Neuronal stem cell (in vitro differentiated cells): ENCODE measurements at regions not wholly inside any gene's neighbourhood (a gene's known extent, or its start where the extent isn't known, plus 50 kb on each side); places are given as distances from the start of the nearest gene placed in this dataset.

Experiments used
- DNase-seq: peaks from one replicate; pipeline ENCODE4 v3.0.0-alpha.2; 2013; ENCODE audit warnings: low spot score
- H2AFZ ChIP-seq: one replicate; pipeline ENCODE4 v1.6.1; 2013; ENCODE audit warnings: mild to moderate bottlenecking, low read length, inconsistent platforms
- H2AK5ac ChIP-seq: 2 replicates; pipeline ENCODE4 v1.6.1; 2013; ENCODE audit warnings: low read depth, mild to moderate bottlenecking, inconsistent platforms, low read length, moderate library complexity, mixed read lengths
- H2BK120ac ChIP-seq: 2 replicates; pipeline ENCODE4 v1.6.1; 2013; ENCODE audit warnings: low read depth, mild to moderate bottlenecking, inconsistent platforms, low read length, moderate library complexity, mixed read lengths
- H2BK12ac ChIP-seq: one replicate; pipeline ENCODE4 v1.6.1; 2013; ENCODE audit warnings: low read length, inconsistent platforms
- H2BK15ac ChIP-seq: 2 replicates; pipeline ENCODE4 v1.6.1; 2013; ENCODE audit warnings: mild to moderate bottlenecking, low read length, inconsistent platforms, mixed read lengths
- H2BK5ac ChIP-seq: one replicate; pipeline ENCODE4 v1.6.1; 2013; ENCODE audit warnings: inconsistent platforms, mild to moderate bottlenecking, low read length, moderate library complexity
- H3K14ac ChIP-seq: one replicate; pipeline ENCODE4 v1.6.1; 2013; ENCODE audit warnings: low read length, inconsistent platforms
- H3K18ac ChIP-seq: 2 replicates; pipeline ENCODE4 v1.6.1; 2013; ENCODE audit warnings: low read length, inconsistent platforms
- H3K23ac ChIP-seq: 2 replicates; pipeline ENCODE4 v1.6.1; 2013; ENCODE audit warnings: low read depth, mild to moderate bottlenecking, mixed read lengths, low read length, inconsistent platforms; ENCODE audit not compliant: poor library complexity
- H3K27ac ChIP-seq: replicated peaks from 3 replicates; pipeline ENCODE4 v1.5.1; 2013; ENCODE audit warnings: low read length, inconsistent platforms
- H3K27me3 ChIP-seq, 3 experiments: 2 replicates each; pipeline ENCODE4 v1.6.1; 2013; ENCODE audit warnings: low read length in 3 of 3, mild to moderate bottlenecking in 2 of 3, inconsistent platforms in 1 of 3, low read depth in 1 of 3, mixed read lengths in 1 of 3, moderate library complexity in 1 of 3; ENCODE audit not compliant: control insufficient read depth in 3 of 3, insufficient read depth in 3 of 3
- H3K36me3 ChIP-seq, 2 donors: replicated peaks in 1 of 2; 2 replicates each; pipeline ENCODE4 v1.6.1; 2013; ENCODE audit warnings: low read length in 2 of 2; ENCODE audit not compliant: control insufficient read depth in 2 of 2, insufficient read depth in 2 of 2
- H3K4ac ChIP-seq: 2 replicates; pipeline ENCODE4 v1.6.1; 2013; ENCODE audit warnings: inconsistent platforms, mild to moderate bottlenecking, low read length, moderate library complexity
- H3K4me1 ChIP-seq, 2 donors: 1 replicate in 1 of 2; 2 replicates in 1 of 2; pipeline ENCODE4 v1.6.1; 2013; ENCODE audit warnings: low read length in 2 of 2, low read depth in 1 of 2; ENCODE audit not compliant: control insufficient read depth in 2 of 2, insufficient read depth in 1 of 2
- H3K4me2 ChIP-seq: one replicate; pipeline ENCODE4 v1.6.1; 2013; ENCODE audit warnings: mild to moderate bottlenecking, low read length, inconsistent platforms; ENCODE audit not compliant: insufficient read depth, poor library complexity, severe bottlenecking
- H3K4me3 ChIP-seq, 2 donors: 2 replicates each; pipeline ENCODE4 v1.5.1; 2013; ENCODE audit warnings: low read length in 2 of 2, mild to moderate bottlenecking in 2 of 2, inconsistent platforms in 1 of 2, moderate library complexity in 1 of 2
- H3K79me1 ChIP-seq: one replicate; pipeline ENCODE4 v1.6.1; 2013; ENCODE audit warnings: low read depth, mild to moderate bottlenecking, inconsistent platforms, low read length, moderate library complexity
- H3K9ac ChIP-seq: one replicate; pipeline ENCODE4 v1.6.1; 2013; ENCODE audit warnings: mild to moderate bottlenecking, low read depth, low read length, inconsistent platforms; ENCODE audit not compliant: poor library complexity
- H3K9me3 ChIP-seq, 2 donors: replicated peaks in 1 of 2; 2 replicates each; pipeline versions ENCODE3 to v1.6.1; 2013; ENCODE audit warnings: low read length in 2 of 2, mild to moderate bottlenecking in 2 of 2, inconsistent platforms in 1 of 2, low read depth in 1 of 2, mixed read lengths in 1 of 2, moderate library complexity in 1 of 2; ENCODE audit not compliant: control insufficient read depth in 2 of 2, insufficient read depth in 1 of 2
- H4K8ac ChIP-seq: one replicate; pipeline ENCODE4 v1.6.1; 2013; ENCODE audit warnings: low read depth, mild to moderate bottlenecking, inconsistent platforms, low read length, moderate library complexity
- H4K91ac ChIP-seq: one replicate; pipeline ENCODE4 v1.6.1; 2013; ENCODE audit warnings: low read length, low read depth, mild to moderate bottlenecking, inconsistent platforms; ENCODE audit not compliant: poor library complexity
- WGBS, 2 donors: extraction: QIAGEN DNeasy Blood & Tissue Kit; methylation state at CpG; one replicate each; pipeline ENCODE4 v1.1.7; 2013; ENCODE audit warnings: missing lambda C conversion rate in 2 of 2, mixed read lengths in 1 of 2; ENCODE audit not compliant: insufficient read length in 2 of 2, insufficient replicate concordance in 1 of 2; ENCODE audit errors: extremely low coverage in 2 of 2; 5-methylcytosine and 5-hydroxymethylcytosine counted together

DNA sequence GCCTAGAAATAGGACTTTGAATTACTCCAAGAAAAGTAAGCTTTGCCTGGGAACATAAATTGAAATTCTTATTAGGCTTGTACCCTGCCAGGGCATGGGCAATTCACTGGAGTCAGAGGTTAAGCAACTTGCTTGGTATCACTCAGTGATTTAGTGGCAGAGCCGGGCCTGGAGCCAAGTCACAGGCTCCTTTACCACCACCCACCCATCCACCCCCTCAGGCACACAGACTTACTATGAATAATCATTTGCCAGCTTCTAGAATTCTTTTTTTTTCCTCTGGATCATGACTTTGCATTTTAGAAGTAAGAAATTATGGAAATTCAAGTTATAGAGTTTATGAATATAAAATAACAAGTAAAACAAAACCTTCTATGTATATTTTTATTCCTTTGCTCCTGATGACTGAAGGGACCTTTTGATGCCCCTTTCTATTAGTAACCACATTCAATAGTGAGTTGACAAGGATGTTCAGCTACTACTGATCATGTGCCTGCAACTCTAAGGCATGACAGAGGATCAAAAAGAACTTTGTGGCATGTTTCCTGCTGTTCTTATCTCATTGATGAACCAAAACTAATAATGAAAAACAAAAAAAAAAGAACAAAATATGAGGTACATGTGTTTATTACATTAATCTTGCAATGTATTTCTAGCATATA is 614.7 kb downstream of the TLR4 start:
- no peak overlapping the region for H2AFZ ChIP-seq
- H3K9ac ChIP-seq: no peak overlapping the region
- no peak overlapping the region for H2AK5ac ChIP-seq
- H3K9me3 ChIP-seq: no peaks in the 10 kb centered on the region
- H3K23ac ChIP-seq: no peak overlapping the region
- no peak overlapping the region for H4K8ac ChIP-seq
- H2BK120ac ChIP-seq: no peak overlapping the region
- no peak overlapping the region for H4K91ac ChIP-seq
- H3K79me1 ChIP-seq: no peaks in the 10 kb centered on the region
- H3K4me1 ChIP-seq: no peaks in the 10 kb centered on the region
- no peaks in the 10 kb centered on the region for H3K36me3 ChIP-seq
- H3K4me2 ChIP-seq: no peak overlapping the region
- no peak overlapping the region for H3K4ac ChIP-seq
- no CpG with 5 or more reads among the region's 1 CpG for WGBS, 2 donors
- no peak overlapping the region for H3K4me3 ChIP-seq
- no peak overlapping the region for H2BK12ac ChIP-seq
- H3K18ac ChIP-seq: no peak overlapping the region
- H3K27ac ChIP-seq: no peak overlapping the region
- no peak for DNase-seq
- no peaks in the 10 kb centered on the region for H3K27me3 ChIP-seq
- H2BK5ac ChIP-seq: no peak overlapping the region
- no peak overlapping the region for H2BK15ac ChIP-seq
- H3K14ac ChIP-seq: no peak overlapping the region

- H4K8ac ChIP-seq: no peak overlapping the region
- DNase-seq: no peak
- no peaks in the 10 kb centered on the region for H3K9me3 ChIP-seq
- H3K4ac ChIP-seq: no peak overlapping the region
- H3K36me3 ChIP-seq: no peaks in the 10 kb centered on the region
- H3K18ac ChIP-seq: no peak overlapping the region
- no peak overlapping the region for H3K14ac ChIP-seq
- no peak overlapping the region for H3K9ac ChIP-seq
- WGBS, 2 donors: no CpG with 5 or more reads among the region's 1 CpG
- no peak overlapping the region for H2AK5ac ChIP-seq
- no peak overlapping the region for H2BK15ac ChIP-seq
- no peak overlapping the region for H2AFZ ChIP-seq
- H3K27ac ChIP-seq: no peak overlapping the region
- no peak overlapping the region for H4K91ac ChIP-seq
- H2BK12ac ChIP-seq: no peak overlapping the region
- H3K4me1 ChIP-seq: no peaks in the 10 kb centered on the region
- no peak overlapping the region for H3K4me2 ChIP-seq
- no peaks in the 10 kb centered on the region for H3K79me1 ChIP-seq
- H3K4me3 ChIP-seq: no peak overlapping the region
- H3K23ac ChIP-seq: no peak overlapping the region
- H2BK120ac ChIP-seq: no peak overlapping the region
- no peaks in the 10 kb centered on the region for H3K27me3 ChIP-seq
- no peak overlapping the region for H2BK5ac ChIP-seq
These were observed 617.6 kb downstream of the TLR4 start for GRCh38 chr9:118321788-118322187.

DNA sequence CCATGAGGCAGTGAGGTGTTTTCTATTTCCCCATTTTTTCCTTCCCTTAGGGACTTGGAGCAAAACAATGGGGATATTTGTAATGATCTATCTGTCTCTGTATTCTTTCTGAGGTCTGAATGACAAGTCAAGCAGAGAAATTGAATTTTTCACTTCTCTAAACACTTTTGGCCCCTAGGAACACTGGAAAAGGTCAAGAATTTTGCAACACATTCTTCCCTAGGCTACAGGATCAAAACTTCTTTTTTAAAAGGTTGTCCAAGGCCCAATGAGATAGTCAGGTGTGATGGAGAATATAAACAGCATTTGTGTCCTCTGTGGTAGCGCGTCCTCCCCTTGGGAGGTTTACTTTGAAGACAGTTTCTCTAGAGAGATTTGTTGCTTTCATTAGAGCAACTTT is 620.5 kb downstream of the TLR4 start:
- Histone ChIP-seq H3K27me3 (no peaks in the 10 kb centered on the region), H2BK15ac (no peak overlapping the region), H2AFZ (no peak overlapping the region), H4K8ac (no peak overlapping the region), H2BK120ac (no peak overlapping the region), H3K9me3 (no peaks in the 10 kb centered on the region), H3K4ac (no peak overlapping the region), H2AK5ac (no peak overlapping the region), H3K23ac (no peak overlapping the region), H3K4me1 (no peaks in the 10 kb centered on the region), H4K91ac (no peak overlapping the region), H3K9ac (no peak overlapping the region), H2BK5ac (no peak overlapping the region), H3K27ac (no peak overlapping the region), H3K18ac (no peak overlapping the region), H3K14ac (no peak overlapping the region), H3K79me1 (no peaks in the 10 kb centered on the region), H3K36me3 (no peaks in the 10 kb centered on the region), H3K4me3 (no peak overlapping the region), H3K4me2 (no peak overlapping the region), H2BK12ac (no peak overlapping the region)
- DNase-seq: no peak
- WGBS, 2 donors: no CpG with 5 or more reads among the region's 2 CpGs

- Histone ChIP-seq H3K23ac (no peak overlapping the region), H3K14ac (no peak overlapping the region), H3K27ac (no peak overlapping the region), H3K4me2 (no peak overlapping the region), H3K4me1 (peaks cover 0 to 2% of the 10 kb centered on the region in 2 donors), H3K18ac (no peak overlapping the region), H2BK12ac (no peak overlapping the region), H2AFZ (no peak overlapping the region), H3K9ac (no peak overlapping the region), H4K8ac (no peak overlapping the region), H3K36me3 (no peaks in the 10 kb centered on the region), H3K79me1 (no peaks in the 10 kb centered on the region), H4K91ac (no peak overlapping the region), H3K9me3 (no peaks in the 10 kb centered on the region), H2BK120ac (no peak overlapping the region), H3K27me3 (no peaks in the 10 kb centered on the region), H3K4ac (no peak overlapping the region), H2BK15ac (no peak overlapping the region), H2BK5ac (no peak overlapping the region), H3K4me3 (no peak overlapping the region), H2AK5ac (no peak overlapping the region)
- no peak for DNase-seq
- no CpG with 5 or more reads among the region's 2 CpGs for WGBS, 2 donors
These were observed 621.6 kb downstream of the TLR4 start for GRCh38 chr9:118325757-118326156.
